ENCODE measurements at regions not wholly inside any gene's neighbourhood (a gene's known extent, or its start where the extent isn't known, plus 50 kb on each side); places are given as distances from the start of the nearest gene placed in this dataset.
A peak's percentile ranks its signal among the peaks of the same experiment; 100 is the strongest.
"Not testable (repeated sequence)": the region's sequence is repeated elsewhere in the genome, so short reads cannot be mapped to it uniquely, and the experiment has no call there.

- FAIRE-seq (peak; percentile 87), DNase-seq (ENCODE audit: low spot score) (peak; percentile 77)
Observed at GRCh38 chr13:37306778-37307544, 201.5 kb upstream of the CSNK1A1L start.

GRCh38 chr13:37303606-37304005, 198.1 kb upstream of the CSNK1A1L start:
- DNase-seq (ENCODE audit: low spot score), result no peak
- no peak for FAIRE-seq

GRCh38 chr13:37302686-37303085, 197.2 kb upstream of the CSNK1A1L start:
- no peak for FAIRE-seq
- no peak for DNase-seq (ENCODE audit: low spot score)

- FAIRE-seq (no peak), DNase-seq (ENCODE audit: low spot score) (no peak)
Observed at GRCh38 chr13:37295573-37295972, 190.1 kb upstream of the CSNK1A1L start.

GRCh38 chr13:37295071-37295470, 189.6 kb upstream of the CSNK1A1L start:
- FAIRE-seq, result no peak
- DNase-seq (ENCODE audit: low spot score), result no peak

GRCh38 chr13:37294472-37294871, 189.0 kb upstream of the CSNK1A1L start:
- FAIRE-seq (no peak), DNase-seq (ENCODE audit: low spot score) (no peak)

- no peak for DNase-seq (ENCODE audit: low spot score)
- no peak for FAIRE-seq
Observed at GRCh38 chr13:37293295-37293694, 187.8 kb upstream of the CSNK1A1L start.

GRCh38 chr13:37290716-37291505, 185.4 kb upstream of the CSNK1A1L start:
- DNase-seq (ENCODE audit: low spot score) (no peak), FAIRE-seq (no peak)

- DNase-seq (ENCODE audit: low spot score) (no peak), FAIRE-seq (no peak)
Observed at GRCh38 chr13:37289212-37289935, 183.9 kb upstream of the CSNK1A1L start.

GRCh38 chr13:37288057-37288720, 182.7 kb upstream of the CSNK1A1L start:
- DNase-seq (ENCODE audit: low spot score), result no peak
- no peak for FAIRE-seq

- not testable (repeated sequence) for DNase-seq (ENCODE audit: low spot score); FAIRE-seq
Observed at GRCh38 chr13:37280231-37280630, 174.8 kb upstream of the CSNK1A1L start.

GRCh38 chr13:37277435-37278144, 172.1 kb upstream of the CSNK1A1L start:
- DNase-seq (ENCODE audit: low spot score) (no peak), FAIRE-seq (no peak)

- DNase-seq (ENCODE audit: low spot score) (no peak), FAIRE-seq (no peak)
Observed at GRCh38 chr13:37277007-37277406, 171.5 kb upstream of the CSNK1A1L start.

- no peak for FAIRE-seq
- no peak for DNase-seq (ENCODE audit: low spot score)
Observed at GRCh38 chr13:37274569-37275497, 169.4 kb upstream of the CSNK1A1L start.

GRCh38 chr13:37273836-37274235, 168.4 kb upstream of the CSNK1A1L start:
- FAIRE-seq (no peak), DNase-seq (ENCODE audit: low spot score) (no peak)

GRCh38 chr13:37270226-37271001, 164.9 kb upstream of the CSNK1A1L start:
- DNase-seq (ENCODE audit: low spot score), result no peak
- FAIRE-seq, result no peak

GRCh38 chr13:37263871-37264270, 158.4 kb upstream of the CSNK1A1L start:
- no peak for FAIRE-seq
- DNase-seq (ENCODE audit: low spot score), result no peak

GRCh38 chr13:37257706-37258105, 152.2 kb upstream of the CSNK1A1L start:
- DNase-seq (ENCODE audit: low spot score), result no peak
- FAIRE-seq, result no peak

- no peak for FAIRE-seq
- DNase-seq (ENCODE audit: low spot score), result no peak
Observed at GRCh38 chr13:37257051-37257450, 151.6 kb upstream of the CSNK1A1L start.
